ENCODE measurements at regions not wholly inside any gene's neighbourhood (a gene's known extent, or its start where the extent isn't known, plus 50 kb on each side); places are given as distances from the start of the nearest gene placed in this dataset.
"Not testable (repeated sequence)": the region's sequence is repeated elsewhere in the genome, so short reads cannot be mapped to it uniquely, and the experiment has no call there.

- no peak for DNase-seq
Measured at GRCh38 chr4:23068287-23068686, 375.6 kb downstream of the GBA3 start.

- DNase-seq = no peak
Measured at GRCh38 chr4:23062188-23062587, 369.5 kb downstream of the GBA3 start.

- no peak for DNase-seq
Measured at GRCh38 chr4:23061431-23061830, 368.7 kb downstream of the GBA3 start.

GRCh38 chr4:23060776-23061175, 368.0 kb downstream of the GBA3 start:
- DNase-seq = no peak

GRCh38 chr4:23058165-23058776, 365.5 kb downstream of the GBA3 start:
- DNase-seq = no peak

- no peak for DNase-seq
Measured at GRCh38 chr4:23041501-23041900, 348.8 kb downstream of the GBA3 start.

GRCh38 chr4:23040539-23040938, 347.8 kb downstream of the GBA3 start:
- no peak for DNase-seq

- no peak for DNase-seq
Measured at GRCh38 chr4:23039818-23040217, 347.1 kb downstream of the GBA3 start.

GRCh38 chr4:23038626-23039491, 346.1 kb downstream of the GBA3 start:
- DNase-seq = no peak

- no peak for DNase-seq
Measured at GRCh38 chr4:23036921-23037495, 344.3 kb downstream of the GBA3 start.

GRCh38 chr4:23036503-23036902, 343.8 kb downstream of the GBA3 start:
- no peak for DNase-seq

- DNase-seq = no peak
Measured at GRCh38 chr4:23035521-23036056, 342.9 kb downstream of the GBA3 start.

GRCh38 chr4:23034731-23035130, 342.0 kb downstream of the GBA3 start:
- no peak for DNase-seq

- DNase-seq = no peak
Measured at GRCh38 chr4:23033796-23034195, 341.1 kb downstream of the GBA3 start.

GRCh38 chr4:23028875-23029274, 336.1 kb downstream of the GBA3 start:
- no peak for DNase-seq

- no peak for DNase-seq
Measured at GRCh38 chr4:23023666-23024065, 330.9 kb downstream of the GBA3 start.

GRCh38 chr4:23023121-23023520, 330.4 kb downstream of the GBA3 start:
- DNase-seq = no peak

- no peak for DNase-seq
Measured at GRCh38 chr4:23022032-23022431, 329.3 kb downstream of the GBA3 start.

- no peak for DNase-seq
Measured at GRCh38 chr4:23021040-23021439, 328.3 kb downstream of the GBA3 start.

- not testable (repeated sequence) for DNase-seq
Measured at GRCh38 chr4:23020399-23020798, 327.7 kb downstream of the GBA3 start.

GRCh38 chr4:23016981-23017380, 324.2 kb downstream of the GBA3 start:
- no peak for DNase-seq

GRCh38 chr4:23015821-23016220, 323.1 kb downstream of the GBA3 start:
- no peak for DNase-seq

- DNase-seq = no peak
Measured at GRCh38 chr4:23009093-23009492, 316.4 kb downstream of the GBA3 start.

GRCh38 chr4:23006756-23007155, 314.0 kb downstream of the GBA3 start:
- no peak for DNase-seq
